MM.1S (cell line): ENCODE measurements at regions not wholly inside any gene's neighbourhood (a gene's known extent, or its start where the extent isn't known, plus 50 kb on each side); places are given as distances from the start of the nearest gene placed in this dataset.

Experiments used
- EZH2 ChIP-seq: fragments of 300-600 bp; sonication (generic); optimal IDR thresholded peaks from 2 replicates; pipeline ENCODE3; 2017; ENCODE audit warnings: low read depth, mild to moderate bottlenecking, antibody characterized with exemption, low read length, mixed read lengths
- EZH2phosphoT487 ChIP-seq: fragments of 300-600 bp; sonication (generic); IDR thresholded peaks from 2 replicates; pipeline ENCODE4 v1.6.1; 2018; ENCODE audit warnings: antibody characterized with exemption, low read length
- TF ChIP-seq, protein P1 (sequence below): fragments of 300-600 bp; sonication (generic); IDR thresholded peaks from 2 replicates; pipeline ENCODE4 v1.5.1; 2016; ENCODE audit warnings: antibody characterized with exemption, low read length, mixed read lengths

DNA sequence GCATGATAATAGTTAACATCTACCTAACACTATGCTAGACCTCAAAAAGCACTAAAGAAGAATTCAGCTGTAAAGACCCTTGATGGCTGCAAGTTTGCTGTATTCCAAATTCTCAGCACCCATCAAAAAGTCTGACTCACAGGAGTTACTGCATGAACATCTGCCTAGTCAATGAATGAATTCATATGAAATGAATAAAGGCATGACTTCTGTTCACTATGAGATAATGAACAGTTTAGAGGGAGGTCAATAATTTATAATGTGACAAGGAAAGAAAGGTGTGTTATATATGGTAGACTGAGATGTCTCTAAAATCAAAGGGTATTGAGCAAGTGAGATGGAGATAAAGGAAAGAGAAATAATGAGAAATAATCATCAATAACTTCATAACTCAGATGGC lies 508.2 kb upstream of the TGFBR2 start:
- TF ChIP-seq EZH2 = no peak
- TF ChIP-seq, protein P1, sequence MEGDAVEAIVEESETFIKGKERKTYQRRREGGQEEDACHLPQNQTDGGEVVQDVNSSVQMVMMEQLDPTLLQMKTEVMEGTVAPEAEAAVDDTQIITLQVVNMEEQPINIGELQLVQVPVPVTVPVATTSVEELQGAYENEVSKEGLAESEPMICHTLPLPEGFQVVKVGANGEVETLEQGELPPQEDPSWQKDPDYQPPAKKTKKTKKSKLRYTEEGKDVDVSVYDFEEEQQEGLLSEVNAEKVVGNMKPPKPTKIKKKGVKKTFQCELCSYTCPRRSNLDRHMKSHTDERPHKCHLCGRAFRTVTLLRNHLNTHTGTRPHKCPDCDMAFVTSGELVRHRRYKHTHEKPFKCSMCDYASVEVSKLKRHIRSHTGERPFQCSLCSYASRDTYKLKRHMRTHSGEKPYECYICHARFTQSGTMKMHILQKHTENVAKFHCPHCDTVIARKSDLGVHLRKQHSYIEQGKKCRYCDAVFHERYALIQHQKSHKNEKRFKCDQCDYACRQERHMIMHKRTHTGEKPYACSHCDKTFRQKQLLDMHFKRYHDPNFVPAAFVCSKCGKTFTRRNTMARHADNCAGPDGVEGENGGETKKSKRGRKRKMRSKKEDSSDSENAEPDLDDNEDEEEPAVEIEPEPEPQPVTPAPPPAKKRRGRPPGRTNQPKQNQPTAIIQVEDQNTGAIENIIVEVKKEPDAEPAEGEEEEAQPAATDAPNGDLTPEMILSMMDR = no peak
- TF ChIP-seq EZH2phosphoT487 = no peak
